ENCODE measurements at regions not wholly inside any gene's neighbourhood (a gene's known extent, or its start where the extent isn't known, plus 50 kb on each side); places are given as distances from the start of the nearest gene placed in this dataset.

DNA sequence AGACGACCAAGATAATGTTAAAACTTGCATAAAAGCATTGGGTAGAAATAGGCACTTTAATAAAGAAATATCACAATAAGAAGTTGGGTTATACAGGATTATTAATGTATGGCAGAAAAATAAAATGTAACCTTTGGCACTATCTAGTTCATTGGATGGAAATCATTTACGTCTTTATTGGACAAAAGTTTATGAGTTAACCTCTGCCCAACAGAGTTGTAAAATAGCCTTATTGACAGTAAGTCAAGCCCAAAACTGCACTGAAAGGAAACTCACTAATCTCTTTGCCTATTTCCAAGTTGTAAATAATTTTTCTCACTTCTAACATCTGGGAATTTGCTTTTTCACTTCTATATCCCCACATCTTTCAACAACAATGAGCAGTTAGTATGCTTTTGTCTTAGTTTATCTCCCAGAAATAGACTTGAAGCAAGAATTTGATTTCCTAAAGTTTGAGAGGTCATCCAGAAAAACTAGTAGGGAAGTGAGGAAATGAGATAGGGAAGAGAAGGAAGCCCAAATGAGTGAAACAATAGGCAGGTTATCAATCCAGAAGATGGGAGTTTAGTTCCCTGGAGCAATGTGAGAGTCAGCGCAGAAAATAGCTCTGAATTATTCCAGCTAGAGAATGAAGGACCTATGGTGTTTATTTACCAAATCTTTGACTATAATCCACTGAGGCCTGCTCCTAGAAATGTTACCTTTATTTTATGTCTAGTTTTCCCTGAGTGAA is 434.8 kb downstream of the CCER1 start:
- no peak for TF ChIP-seq EZH2 (IDR thresholded peaks at IDR 0.05; ENCODE audit: borderline replicate concordance, low read length)
- TF ChIP-seq, protein P1, sequence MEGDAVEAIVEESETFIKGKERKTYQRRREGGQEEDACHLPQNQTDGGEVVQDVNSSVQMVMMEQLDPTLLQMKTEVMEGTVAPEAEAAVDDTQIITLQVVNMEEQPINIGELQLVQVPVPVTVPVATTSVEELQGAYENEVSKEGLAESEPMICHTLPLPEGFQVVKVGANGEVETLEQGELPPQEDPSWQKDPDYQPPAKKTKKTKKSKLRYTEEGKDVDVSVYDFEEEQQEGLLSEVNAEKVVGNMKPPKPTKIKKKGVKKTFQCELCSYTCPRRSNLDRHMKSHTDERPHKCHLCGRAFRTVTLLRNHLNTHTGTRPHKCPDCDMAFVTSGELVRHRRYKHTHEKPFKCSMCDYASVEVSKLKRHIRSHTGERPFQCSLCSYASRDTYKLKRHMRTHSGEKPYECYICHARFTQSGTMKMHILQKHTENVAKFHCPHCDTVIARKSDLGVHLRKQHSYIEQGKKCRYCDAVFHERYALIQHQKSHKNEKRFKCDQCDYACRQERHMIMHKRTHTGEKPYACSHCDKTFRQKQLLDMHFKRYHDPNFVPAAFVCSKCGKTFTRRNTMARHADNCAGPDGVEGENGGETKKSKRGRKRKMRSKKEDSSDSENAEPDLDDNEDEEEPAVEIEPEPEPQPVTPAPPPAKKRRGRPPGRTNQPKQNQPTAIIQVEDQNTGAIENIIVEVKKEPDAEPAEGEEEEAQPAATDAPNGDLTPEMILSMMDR (conservative IDR thresholded peaks at IDR 0.05 in 1 of 2, IDR thresholded peaks at IDR 0.05 in 1 of 2; ENCODE audit: extremely low read depth in 1 of 2, insufficient read depth in 1 of 2, low read depth in 1 of 2, low read length in 2 of 2), result no peak
